ENCODE measurements at regions not wholly inside any gene's neighbourhood (a gene's known extent, or its start where the extent isn't known, plus 50 kb on each side); places are given as distances from the start of the nearest gene placed in this dataset.
"Not testable (repeated sequence)": the region's sequence is repeated elsewhere in the genome, so short reads cannot be mapped to it uniquely, and the experiment has no call there.

GRCh38 chr20:22080985-22081384 lies 375.5 kb downstream of the PAX1 start:
- DNase-seq (ENCODE audit: low spot score): no peak

- DNase-seq (ENCODE audit: low spot score): no peak
Observed at GRCh38 chr20:22074635-22075034, 369.2 kb downstream of the PAX1 start.

GRCh38 chr20:22071841-22072240 lies 366.4 kb downstream of the PAX1 start:
- no peak for DNase-seq (ENCODE audit: low spot score)

GRCh38 chr20:22070610-22071058 lies 365.2 kb downstream of the PAX1 start:
- no peak for DNase-seq (ENCODE audit: low spot score)

- no peak for DNase-seq (ENCODE audit: low spot score)
Observed at GRCh38 chr20:22063753-22064152, 358.3 kb downstream of the PAX1 start.

- DNase-seq (ENCODE audit: low spot score): no peak
Observed at GRCh38 chr20:22062874-22063273, 357.4 kb downstream of the PAX1 start.

- no peak for DNase-seq (ENCODE audit: low spot score)
Observed at GRCh38 chr20:22060610-22061009, 355.1 kb downstream of the PAX1 start.

- DNase-seq (ENCODE audit: low spot score): no peak
Observed at GRCh38 chr20:22058746-22059145, 353.3 kb downstream of the PAX1 start.

GRCh38 chr20:22055981-22056380 lies 350.5 kb downstream of the PAX1 start:
- no peak for DNase-seq (ENCODE audit: low spot score)

- DNase-seq (ENCODE audit: low spot score): no peak
Observed at GRCh38 chr20:22052025-22052650, 346.7 kb downstream of the PAX1 start.

- DNase-seq (ENCODE audit: low spot score): not testable (repeated sequence)
Observed at GRCh38 chr20:22045956-22046507, 340.6 kb downstream of the PAX1 start.

- no peak for DNase-seq (ENCODE audit: low spot score)
Observed at GRCh38 chr20:22027423-22027822, 322.0 kb downstream of the PAX1 start.

- DNase-seq (ENCODE audit: low spot score): no peak
Observed at GRCh38 chr20:22020201-22020600, 314.7 kb downstream of the PAX1 start.

GRCh38 chr20:22008456-22008855 lies 303.0 kb downstream of the PAX1 start:
- no peak for DNase-seq (ENCODE audit: low spot score)

GRCh38 chr20:22006306-22006705 lies 300.8 kb downstream of the PAX1 start:
- no peak for DNase-seq (ENCODE audit: low spot score)

GRCh38 chr20:22005535-22005934 lies 300.1 kb downstream of the PAX1 start:
- DNase-seq (ENCODE audit: low spot score): no peak

GRCh38 chr20:22004946-22005345 lies 299.5 kb downstream of the PAX1 start:
- DNase-seq (ENCODE audit: low spot score): no peak

GRCh38 chr20:22003680-22004079 lies 298.2 kb downstream of the PAX1 start:
- no peak for DNase-seq (ENCODE audit: low spot score)

- DNase-seq (ENCODE audit: low spot score): no peak
Observed at GRCh38 chr20:22001886-22002285, 296.4 kb downstream of the PAX1 start.

GRCh38 chr20:21995461-21995860 lies 290.0 kb downstream of the PAX1 start:
- DNase-seq (ENCODE audit: low spot score): no peak

GRCh38 chr20:21994203-21994602 lies 288.7 kb downstream of the PAX1 start:
- no peak for DNase-seq (ENCODE audit: low spot score)

GRCh38 chr20:21982559-21982958 lies 277.1 kb downstream of the PAX1 start:
- DNase-seq (ENCODE audit: low spot score): no peak

- DNase-seq (ENCODE audit: low spot score): peak; percentile 41
Observed at GRCh38 chr20:21981597-21982344, 276.3 kb downstream of the PAX1 start.
